Natural killer cell (primary cell): ENCODE measurements at regions not wholly inside any gene's neighbourhood (a gene's known extent, or its start where the extent isn't known, plus 50 kb on each side); places are given as distances from the start of the nearest gene placed in this dataset.

Experiments used
- ATAC-seq, 3 donors: fragments of 150-1000 bp in 2 of 3; fragments of 200-7000 bp in 1 of 3; cut with Tn5 transposase; 1 replicate in 1 of 3; 2 replicates in 2 of 3; pipeline ENCODE4 v1.10.0; 2021; ENCODE audit warnings: mild to moderate bottlenecking in 2 of 3, moderate library complexity in 2 of 3
- DNase-seq, 2 donors: peaks; one replicate each; pipeline versions ENCODE4 v3.0.0 to v3.0.0-alpha.2; 2013 to 2021; ENCODE audit warnings: mixed read lengths in 1 of 2
- H3K27ac ChIP-seq: one replicate; pipeline ENCODE4 v1.5.1; 2013; ENCODE audit warnings: mild to moderate bottlenecking, low read length
- H3K27me3 ChIP-seq: one replicate; pipeline ENCODE4 v1.6.1; 2013; ENCODE audit warnings: low read length; ENCODE audit not compliant: control insufficient read depth, insufficient read depth
- H3K36me3 ChIP-seq: one replicate; pipeline ENCODE4 v1.6.1; 2013; ENCODE audit warnings: low read length; ENCODE audit not compliant: control insufficient read depth, insufficient read depth
- H3K4me1 ChIP-seq: one replicate; pipeline ENCODE4 v1.6.1; 2013; ENCODE audit warnings: low read length; ENCODE audit not compliant: control insufficient read depth, insufficient read depth
- H3K4me3 ChIP-seq: one replicate; pipeline ENCODE4 v1.5.1; 2013; ENCODE audit warnings: low read length
- H3K9me3 ChIP-seq: one replicate; pipeline ENCODE4 v1.6.1; 2013; ENCODE audit warnings: low read length; ENCODE audit not compliant: control insufficient read depth, insufficient read depth
- H3K27ac Mint-ChIP-seq, 2 donors: one replicate each; pipeline ENCODE4 v1.8.0; 2022; ENCODE audit warnings: mild to moderate bottlenecking in 2 of 2, mixed read lengths in 2 of 2, moderate library complexity in 1 of 2
- H3K27me3 Mint-ChIP-seq, 2 donors: one replicate each; pipeline ENCODE4 v1.8.0; 2022; ENCODE audit warnings: low read depth in 2 of 2, mixed read lengths in 2 of 2
- H3K36me3 Mint-ChIP-seq: one replicate; pipeline ENCODE4 v1.8.0; 2022; ENCODE audit warnings: mixed read lengths
- H3K4me1 Mint-ChIP-seq, 2 donors: one replicate each; pipeline ENCODE4 v1.8.0; 2022; ENCODE audit warnings: mixed read lengths in 2 of 2
- H3K4me3 Mint-ChIP-seq: one replicate; pipeline ENCODE4 v1.8.0; 2022; ENCODE audit warnings: mild to moderate bottlenecking, moderate library complexity, mixed read lengths
- H3K9me3 Mint-ChIP-seq, 2 donors: one replicate each; pipeline ENCODE4 v1.8.0; 2022; ENCODE audit warnings: mixed read lengths in 2 of 2
- WGBS: methylation state at CpG from one replicate; pipeline ENCODE4 v1.1.7; 2013; ENCODE audit warnings: missing lambda C conversion rate; ENCODE audit not compliant: insufficient coverage; 5-methylcytosine and 5-hydroxymethylcytosine counted together
- intact Hi-C: fragments of 100-400 bp; cut with micrococcal nuclease; formaldehyde crosslinking; loops from one replicate; pipeline ENCODE4 v1.14.2; 2022
- TF ChIP-seq, protein P1 (sequence below): fragments of 200-600 bp; IDR thresholded peaks from one replicate; pipeline ENCODE4 v1.8.0; 2022; ENCODE audit warnings: antibody characterized with exemption

DNA sequence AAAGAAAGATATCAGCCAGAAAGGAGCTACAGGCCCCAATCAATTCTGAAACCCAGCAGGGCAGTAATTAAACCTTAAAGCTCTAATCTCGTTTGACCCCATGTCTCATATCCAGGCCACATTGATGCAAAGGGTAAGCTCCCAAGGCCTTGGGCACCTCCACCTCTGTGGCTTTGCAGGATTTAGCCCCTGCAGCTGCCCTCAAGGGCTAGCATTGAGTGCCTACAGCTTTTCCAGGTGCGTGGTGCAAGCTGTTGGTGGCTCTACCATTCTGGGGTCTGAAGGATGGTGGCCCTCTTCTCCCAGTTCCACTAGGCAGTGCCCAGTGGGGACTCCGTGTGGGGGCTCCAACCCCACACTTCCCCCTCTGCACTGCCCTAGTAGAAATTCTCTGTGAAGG, 429.9 kb downstream of the NPHP4 start:
- intact Hi-C loops: no loop called here
- 92% methylated on average over 3 of the region's 3 CpGs for WGBS
- no peaks in the 10 kb centered on the region for H3K36me3 ChIP-seq
- H3K27ac ChIP-seq: no peak overlapping the region
- H3K27me3 Mint-ChIP-seq: peaks cover 0 to 8% of the 10 kb centered on the region in 2 donors
- ATAC-seq: no peak
- H3K4me1 ChIP-seq: no peaks in the 10 kb centered on the region
- H3K36me3 Mint-ChIP-seq: no peaks in the 10 kb centered on the region
- H3K4me1 Mint-ChIP-seq: no peaks in the 10 kb centered on the region
- H3K9me3 ChIP-seq: no peaks in the 10 kb centered on the region
- H3K4me3 ChIP-seq: no peak overlapping the region
- no peak overlapping the region for H3K4me3 Mint-ChIP-seq
- H3K27ac Mint-ChIP-seq: no peak overlapping the region
- no peak for DNase-seq
- TF ChIP-seq, protein P1, sequence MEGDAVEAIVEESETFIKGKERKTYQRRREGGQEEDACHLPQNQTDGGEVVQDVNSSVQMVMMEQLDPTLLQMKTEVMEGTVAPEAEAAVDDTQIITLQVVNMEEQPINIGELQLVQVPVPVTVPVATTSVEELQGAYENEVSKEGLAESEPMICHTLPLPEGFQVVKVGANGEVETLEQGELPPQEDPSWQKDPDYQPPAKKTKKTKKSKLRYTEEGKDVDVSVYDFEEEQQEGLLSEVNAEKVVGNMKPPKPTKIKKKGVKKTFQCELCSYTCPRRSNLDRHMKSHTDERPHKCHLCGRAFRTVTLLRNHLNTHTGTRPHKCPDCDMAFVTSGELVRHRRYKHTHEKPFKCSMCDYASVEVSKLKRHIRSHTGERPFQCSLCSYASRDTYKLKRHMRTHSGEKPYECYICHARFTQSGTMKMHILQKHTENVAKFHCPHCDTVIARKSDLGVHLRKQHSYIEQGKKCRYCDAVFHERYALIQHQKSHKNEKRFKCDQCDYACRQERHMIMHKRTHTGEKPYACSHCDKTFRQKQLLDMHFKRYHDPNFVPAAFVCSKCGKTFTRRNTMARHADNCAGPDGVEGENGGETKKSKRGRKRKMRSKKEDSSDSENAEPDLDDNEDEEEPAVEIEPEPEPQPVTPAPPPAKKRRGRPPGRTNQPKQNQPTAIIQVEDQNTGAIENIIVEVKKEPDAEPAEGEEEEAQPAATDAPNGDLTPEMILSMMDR: no peak
- H3K9me3 Mint-ChIP-seq: no peaks in the 10 kb centered on the region
- H3K27me3 ChIP-seq: no peaks in the 10 kb centered on the region

DNA sequence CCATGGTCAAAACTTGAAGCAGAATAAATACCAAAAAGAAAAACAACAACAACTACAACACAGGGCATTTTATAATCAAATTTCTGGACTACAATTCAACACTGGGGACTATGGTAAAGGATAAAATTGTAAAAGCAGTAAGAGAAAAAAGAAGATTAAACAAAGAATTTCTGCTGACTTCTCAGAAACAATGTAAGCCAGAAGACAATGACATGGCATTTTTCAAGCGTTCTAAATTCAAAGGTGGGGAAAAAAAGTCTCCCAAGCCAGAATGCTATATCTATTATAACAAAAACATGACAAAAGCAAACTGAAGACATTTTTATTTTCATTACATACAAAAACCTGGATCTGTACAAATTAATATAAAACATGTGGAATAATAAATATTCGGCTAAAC, 433.1 kb downstream of the NPHP4 start:
- Histone ChIP-seq H3K4me1 (no peaks in the 10 kb centered on the region), H3K4me3 (no peak overlapping the region), H3K27me3 (no peaks in the 10 kb centered on the region), H3K36me3 (no peaks in the 10 kb centered on the region), H3K27ac (no peak overlapping the region), H3K9me3 (no peaks in the 10 kb centered on the region)
- TF ChIP-seq, protein P1: no peak
- no peaks in the 10 kb centered on the region for H3K4me1 Mint-ChIP-seq
- intact Hi-C loops: no loop called here
- ATAC-seq (no peak), DNase-seq (no peak)
- no peak overlapping the region for H3K27ac Mint-ChIP-seq
- H3K9me3 Mint-ChIP-seq: no peaks in the 10 kb centered on the region
- H3K27me3 Mint-ChIP-seq: peaks cover 0 to 8% of the 10 kb centered on the region in 2 donors
- whole genome bisulfite sequencing: no CpG with 5 or more reads among the region's 2 CpGs
- no peaks in the 10 kb centered on the region for H3K36me3 Mint-ChIP-seq
- H3K4me3 Mint-ChIP-seq: no peak overlapping the region

DNA sequence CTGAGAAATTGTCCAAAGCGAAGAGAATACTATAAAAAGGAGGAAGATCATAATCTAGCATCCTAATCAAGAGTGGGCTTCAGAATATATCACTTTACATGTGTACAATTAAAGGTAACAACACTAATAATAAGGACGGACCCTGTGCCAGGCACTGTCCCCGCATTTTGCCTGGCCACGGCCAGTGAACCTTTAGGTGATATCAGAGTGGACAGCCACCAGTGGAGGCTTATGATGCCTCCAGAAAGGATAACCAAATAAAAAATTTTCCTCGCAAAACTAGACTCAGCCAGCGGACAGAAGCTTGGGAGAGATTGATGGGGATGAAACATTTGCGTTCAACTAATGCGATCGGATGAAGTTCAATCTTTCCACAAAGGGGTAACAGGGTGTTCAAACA, 436.4 kb downstream of the NPHP4 start:
- H3K27ac Mint-ChIP-seq: no peak overlapping the region
- intact Hi-C loops: no loop called here
- TF ChIP-seq, protein P1: no peak
- Histone ChIP-seq H3K4me1 (no peaks in the 10 kb centered on the region), H3K4me3 (no peak overlapping the region), H3K9me3 (no peaks in the 10 kb centered on the region), H3K36me3 (no peaks in the 10 kb centered on the region), H3K27ac (no peak overlapping the region), H3K27me3 (peaks cover 2% of the 10 kb centered on the region)
- H3K9me3 Mint-ChIP-seq: no peaks in the 10 kb centered on the region
- H3K4me3 Mint-ChIP-seq: no peak overlapping the region
- H3K27me3 Mint-ChIP-seq: peaks cover 0 to 8% of the 10 kb centered on the region in 2 donors
- 88% methylated on average over 8 of the region's 9 CpGs for WGBS
- DNase-seq: no peak
- ATAC-seq: no peak
- no peaks in the 10 kb centered on the region for H3K4me1 Mint-ChIP-seq
- H3K36me3 Mint-ChIP-seq: no peaks in the 10 kb centered on the region

DNA sequence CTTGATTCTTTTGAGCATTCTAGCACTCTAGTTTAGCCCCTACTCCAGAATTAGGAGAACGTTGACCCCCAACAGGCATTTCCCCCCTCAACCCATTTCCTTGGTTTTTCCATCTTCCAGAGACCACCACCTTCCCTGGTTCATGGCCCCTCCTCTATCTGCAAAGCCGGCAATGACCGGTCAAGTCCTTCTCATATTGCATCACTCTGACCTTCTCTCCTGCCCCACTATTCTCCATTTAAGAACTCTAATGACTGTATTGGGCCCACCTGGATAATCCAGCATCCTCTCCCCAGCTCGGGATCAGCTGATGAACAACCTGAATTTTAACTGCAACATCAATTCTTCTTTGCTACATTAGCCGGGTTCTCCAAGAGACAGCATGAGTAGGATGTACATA, 437.4 kb downstream of the NPHP4 start:
- TF ChIP-seq, protein P1: no peak
- intact Hi-C loops: no loop called here
- H3K4me1 Mint-ChIP-seq: no peaks in the 10 kb centered on the region
- no peak overlapping the region for H3K4me3 Mint-ChIP-seq
- peaks cover 5 to 17% of the 10 kb centered on the region in 2 donors for H3K27me3 Mint-ChIP-seq
- Histone ChIP-seq H3K27ac (no peak overlapping the region), H3K4me1 (no peaks in the 10 kb centered on the region), H3K36me3 (no peaks in the 10 kb centered on the region), H3K27me3 (peaks cover 2% of the 10 kb centered on the region), H3K9me3 (no peaks in the 10 kb centered on the region), H3K4me3 (no peak overlapping the region)
- DNase-seq (no peak), ATAC-seq (no peak)
- 91% methylated on average over 5 of the region's 5 CpGs for WGBS
- H3K27ac Mint-ChIP-seq: no peak overlapping the region
- H3K36me3 Mint-ChIP-seq: no peaks in the 10 kb centered on the region
- no peaks in the 10 kb centered on the region for H3K9me3 Mint-ChIP-seq
